ENCODE measurements at regions not wholly inside any gene's neighbourhood (a gene's known extent, or its start where the extent isn't known, plus 50 kb on each side); places are given as distances from the start of the nearest gene placed in this dataset.

- no peak for DNase-seq (ENCODE audit: low read depth in 2 of 2)
Observed at GRCh38 chr4:65789805-65790204, 119.5 kb upstream of the EPHA5 start.

GRCh38 chr4:65789341-65789740 is 119.1 kb upstream of the EPHA5 start:
- DNase-seq (ENCODE audit: low read depth in 2 of 2), result no peak

DNA sequence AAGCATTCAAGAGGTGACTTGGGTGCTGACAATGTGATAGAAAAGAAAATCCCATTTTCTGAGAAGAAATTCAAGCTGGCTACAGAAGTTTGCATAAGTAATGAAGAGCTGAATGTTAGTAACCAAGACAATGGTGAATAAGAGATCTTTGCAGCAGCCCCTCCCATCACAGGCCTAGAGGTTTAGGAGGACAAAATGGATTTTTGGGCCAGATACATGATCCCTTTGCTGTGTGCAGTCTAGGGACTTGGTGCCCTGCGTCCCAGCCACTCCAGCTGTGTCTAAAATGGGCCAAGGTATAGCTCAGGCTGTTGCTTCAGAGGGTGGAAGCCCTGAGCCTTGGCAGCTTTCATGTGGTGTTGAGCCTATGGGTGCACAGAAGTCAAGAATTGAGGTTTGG is 107.0 kb upstream of the EPHA5 start:
- DNase-seq (ENCODE audit: low read depth in 2 of 2), result no peak

- DNase-seq (ENCODE audit: low read depth in 2 of 2), result no peak
Observed at GRCh38 chr4:65773636-65774035, 103.3 kb upstream of the EPHA5 start.

- DNase-seq (ENCODE audit: low read depth in 2 of 2), result no peak
Observed at GRCh38 chr4:65747386-65747785, 77.1 kb upstream of the EPHA5 start.

DNA sequence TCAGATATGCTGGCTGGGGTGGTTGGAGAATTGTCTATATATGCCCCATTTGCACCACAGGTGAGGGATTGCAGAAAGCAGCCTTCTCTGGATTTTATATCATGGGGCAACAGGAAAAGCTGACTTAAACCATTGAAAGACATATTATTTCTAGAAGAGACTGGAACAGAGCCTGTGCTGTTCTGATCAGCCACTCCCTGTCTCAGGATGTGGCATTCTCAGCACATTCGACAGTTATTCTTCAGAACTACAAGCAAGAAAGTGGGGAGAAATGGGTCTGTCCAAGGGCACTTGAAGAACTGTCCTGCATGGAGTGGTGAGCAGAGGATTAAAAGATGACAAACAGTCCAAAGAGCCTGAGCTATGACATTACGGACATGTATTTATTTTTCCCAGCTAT is 67.8 kb upstream of the EPHA5 start:
- DNase-seq (ENCODE audit: low read depth in 2 of 2), result no peak

- DNase-seq (ENCODE audit: low read depth in 2 of 2), result no peak
Observed at GRCh38 chr4:65737672-65738071, 67.4 kb upstream of the EPHA5 start.

- DNase-seq (ENCODE audit: low read depth in 2 of 2), result no peak
Observed at GRCh38 chr4:65724973-65725372, 54.7 kb upstream of the EPHA5 start.

All from stimulated activated CD8-positive, alpha-beta memory T cell treated with anti-CD3 and anti-CD28 coated beads, Interleukin-15, amount 100 ng/mL, for 48 hours (primary cell).